Ovary (tissue), 3 donors: ENCODE measurements at regions not wholly inside any gene's neighbourhood (a gene's known extent, or its start where the extent isn't known, plus 50 kb on each side); places are given as distances from the start of the nearest gene placed in this dataset.

ENCODE experiments used
- EP300 ChIP-seq: sonication (generic); formaldehyde crosslinking; IDR thresholded peaks from one replicate; pipeline ENCODE4 v1.6.1; 2017; ENCODE audit warnings: antibody characterized with exemption
- TF ChIP-seq, protein P1 (sequence below), 3 donors: fragments of 450-650 bp in 2 of 3; fragments of 200-600 bp in 1 of 3; IDR thresholded peaks; one replicate each; pipeline versions ENCODE4 v1.5.1 to v1.8.0; 2016 to 2022; ENCODE audit warnings: antibody characterized with exemption in 3 of 3, mild to moderate bottlenecking in 1 of 3
- donor health status: DM: no; HTN: no; CAD: no.

DNA sequence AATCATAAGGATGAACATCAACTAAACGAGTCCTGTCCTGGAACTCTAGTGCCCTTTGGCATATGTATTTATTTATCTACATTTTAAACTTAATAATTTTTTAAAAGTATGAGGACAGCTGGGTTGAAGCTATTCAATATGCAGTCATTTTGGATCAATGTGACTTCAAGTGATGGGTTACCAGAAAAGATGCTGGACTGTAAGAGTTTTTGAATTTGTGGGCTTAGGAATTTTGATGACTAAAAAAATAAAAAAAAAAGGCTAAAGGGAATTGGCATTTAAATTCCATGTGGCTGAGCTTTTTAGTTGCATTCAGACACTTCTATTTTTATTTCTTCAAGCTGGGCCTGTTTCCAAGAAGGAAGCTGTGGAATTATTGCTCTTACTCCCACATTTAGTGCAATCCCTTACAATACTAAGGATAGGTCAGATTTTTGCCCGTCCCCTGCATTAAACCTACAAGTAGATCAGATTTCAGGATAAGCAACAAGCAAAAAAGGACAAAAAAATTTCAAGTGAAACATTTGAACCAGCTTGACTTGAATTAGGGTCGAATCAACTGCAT, 704.2 kb upstream of the CITED2 start:
- TF ChIP-seq, protein P1, sequence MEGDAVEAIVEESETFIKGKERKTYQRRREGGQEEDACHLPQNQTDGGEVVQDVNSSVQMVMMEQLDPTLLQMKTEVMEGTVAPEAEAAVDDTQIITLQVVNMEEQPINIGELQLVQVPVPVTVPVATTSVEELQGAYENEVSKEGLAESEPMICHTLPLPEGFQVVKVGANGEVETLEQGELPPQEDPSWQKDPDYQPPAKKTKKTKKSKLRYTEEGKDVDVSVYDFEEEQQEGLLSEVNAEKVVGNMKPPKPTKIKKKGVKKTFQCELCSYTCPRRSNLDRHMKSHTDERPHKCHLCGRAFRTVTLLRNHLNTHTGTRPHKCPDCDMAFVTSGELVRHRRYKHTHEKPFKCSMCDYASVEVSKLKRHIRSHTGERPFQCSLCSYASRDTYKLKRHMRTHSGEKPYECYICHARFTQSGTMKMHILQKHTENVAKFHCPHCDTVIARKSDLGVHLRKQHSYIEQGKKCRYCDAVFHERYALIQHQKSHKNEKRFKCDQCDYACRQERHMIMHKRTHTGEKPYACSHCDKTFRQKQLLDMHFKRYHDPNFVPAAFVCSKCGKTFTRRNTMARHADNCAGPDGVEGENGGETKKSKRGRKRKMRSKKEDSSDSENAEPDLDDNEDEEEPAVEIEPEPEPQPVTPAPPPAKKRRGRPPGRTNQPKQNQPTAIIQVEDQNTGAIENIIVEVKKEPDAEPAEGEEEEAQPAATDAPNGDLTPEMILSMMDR (IDR thresholded peaks at IDR 0.05) = no peak
- no peak for TF ChIP-seq EP300
